ENCODE measurements at regions not wholly inside any gene's neighbourhood (a gene's known extent, or its start where the extent isn't known, plus 50 kb on each side); places are given as distances from the start of the nearest gene placed in this dataset.
"Not testable (repeated sequence)": the region's sequence is repeated elsewhere in the genome, so short reads cannot be mapped to it uniquely, and the experiment has no call there.

DNA sequence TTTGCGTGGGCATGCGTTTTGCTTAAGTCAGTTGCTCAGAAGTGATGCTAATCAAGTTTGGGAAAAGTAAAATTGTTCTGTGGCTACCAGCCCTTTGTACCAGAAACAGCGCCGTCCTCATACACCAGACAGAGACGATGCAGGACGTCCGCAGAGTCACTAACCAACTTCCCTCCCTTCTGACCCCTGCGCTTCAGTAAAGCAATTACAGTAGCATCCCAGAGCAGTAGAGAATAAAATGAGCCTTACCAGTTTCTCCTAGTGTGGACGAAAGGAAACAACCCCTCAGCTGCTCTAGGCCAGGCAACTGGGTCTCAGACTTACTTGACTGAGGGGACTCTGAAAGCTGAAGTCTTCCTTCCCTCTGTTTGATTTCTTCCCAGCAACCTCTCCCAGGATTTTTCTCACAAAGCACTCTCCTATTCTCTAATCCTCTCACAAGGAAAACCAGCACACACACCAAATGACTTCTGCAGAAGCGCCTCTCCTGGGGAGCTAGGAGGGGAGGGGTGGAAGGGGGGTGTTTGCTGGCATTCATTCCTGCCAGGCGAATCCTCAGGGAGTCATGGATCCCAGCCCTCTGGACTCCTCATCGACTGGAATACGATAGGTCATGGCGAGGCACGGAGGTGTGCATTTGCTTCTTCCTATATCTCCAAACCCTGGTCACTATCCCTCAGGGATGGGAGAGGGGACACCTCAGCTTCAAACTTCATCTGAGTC is 56.0 kb upstream of the MID1 start:
- no peak for DNase-seq

DNA sequence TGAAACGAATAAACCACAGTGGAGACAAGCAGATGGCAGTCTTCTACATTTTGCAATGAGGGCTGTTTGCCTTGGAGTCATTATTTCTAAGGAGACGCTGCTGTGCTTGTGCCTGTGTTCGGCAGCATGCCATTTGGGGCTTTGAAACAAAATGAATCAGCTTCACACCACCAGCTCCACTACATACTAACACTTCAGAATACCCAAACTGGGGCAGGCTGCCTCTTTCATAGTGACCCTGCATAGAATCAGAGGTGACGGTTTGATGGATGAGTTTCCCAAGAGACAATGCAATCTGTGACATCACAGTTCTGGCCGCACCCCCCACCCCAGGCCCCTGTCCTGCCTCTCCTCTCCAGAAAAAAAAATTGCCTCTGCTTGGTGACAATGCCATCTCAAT is 57.1 kb upstream of the MID1 start:
- DNase-seq, result no peak

DNA sequence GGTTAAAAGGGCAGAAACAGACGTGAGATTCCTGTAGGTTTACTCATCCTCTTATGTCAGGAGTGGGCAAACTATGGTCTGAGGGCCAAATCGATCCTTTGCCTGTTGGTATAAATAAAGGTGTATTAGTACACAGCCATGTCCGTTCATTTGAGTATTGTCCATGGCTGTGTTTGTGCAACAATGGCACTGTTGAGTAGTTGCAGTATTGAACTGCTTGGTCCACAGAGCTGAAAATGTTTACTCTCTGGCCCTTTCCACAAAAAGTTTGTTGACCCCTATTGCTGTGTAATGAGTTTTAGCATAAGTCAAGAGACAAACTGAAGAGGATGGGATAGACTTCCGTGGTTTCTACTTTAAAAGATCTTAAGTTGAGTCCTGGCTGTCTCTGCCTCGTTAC is 59.0 kb upstream of the MID1 start:
- no peak for DNase-seq

DNA sequence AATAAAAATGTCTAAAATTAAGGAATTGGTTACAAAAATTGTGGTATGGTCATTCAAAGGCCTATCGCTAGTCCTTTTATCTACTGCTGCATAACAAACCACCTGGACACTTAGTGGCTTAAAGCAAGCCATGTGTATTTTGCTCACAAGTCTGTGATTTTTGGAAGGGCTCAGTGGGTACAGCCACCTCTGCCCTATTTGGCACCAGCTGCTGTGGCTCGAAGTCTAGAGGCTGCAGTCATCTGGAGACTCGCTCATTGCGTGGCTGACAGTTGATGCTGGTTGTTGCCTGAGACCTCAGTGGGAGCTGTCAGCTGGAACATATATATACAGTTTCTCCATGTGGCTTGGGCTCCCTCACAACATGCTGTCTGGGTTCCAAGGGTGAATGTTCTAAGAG is 60.8 kb upstream of the MID1 start:
- DNase-seq, result no peak

DNA sequence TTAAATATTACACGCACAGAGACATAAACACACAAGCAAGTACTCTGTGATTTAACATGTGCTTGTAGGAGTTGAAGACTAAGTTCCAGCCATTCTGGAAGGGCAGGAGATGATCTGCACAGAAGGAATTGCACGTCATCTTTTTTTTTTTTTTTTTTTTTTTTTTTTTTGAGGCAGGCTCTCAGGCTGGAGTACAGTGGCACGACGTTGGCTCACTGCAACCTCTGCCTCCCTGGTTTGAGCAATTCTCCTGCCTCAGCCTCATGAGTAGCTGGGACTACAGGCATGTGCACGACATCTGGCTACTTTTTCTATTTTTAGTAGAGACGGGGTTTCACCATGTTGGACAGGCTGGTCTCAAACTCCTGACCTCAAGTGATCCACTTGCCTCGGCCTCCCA is 63.2 kb upstream of the MID1 start:
- not testable (repeated sequence) for DNase-seq

DNA sequence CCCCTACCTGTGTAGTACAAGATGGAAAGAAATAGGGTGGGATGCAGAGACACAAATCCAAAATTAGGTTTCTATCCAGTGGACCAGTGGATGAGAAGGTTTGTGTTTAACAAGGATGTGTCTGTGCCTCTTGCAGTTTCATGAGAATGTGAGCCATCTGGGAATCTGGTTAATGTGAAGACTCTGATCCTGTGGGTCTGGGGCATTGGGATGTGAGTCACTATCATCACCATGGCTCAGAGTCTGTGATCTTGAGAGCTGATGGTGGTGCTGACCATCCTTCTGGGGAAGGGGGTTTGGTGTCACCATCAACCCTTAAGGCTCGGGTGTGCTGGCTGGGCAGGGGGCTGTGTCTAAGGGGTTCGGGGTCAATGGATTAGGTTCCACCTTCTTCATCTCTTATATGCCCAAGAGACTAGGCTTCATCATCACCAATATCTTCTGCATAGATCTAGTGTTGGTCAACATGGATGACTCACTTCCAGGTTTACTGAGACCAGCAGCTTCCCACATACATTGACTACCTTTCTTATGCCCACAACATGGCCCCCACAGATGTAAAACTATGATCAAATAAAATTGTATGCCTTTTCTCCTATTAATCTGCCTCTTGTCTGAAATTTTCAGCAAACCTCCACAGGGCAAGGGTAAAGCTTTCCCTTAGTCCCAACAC is 65.7 kb upstream of the MID1 start:
- no peak for DNase-seq

DNA sequence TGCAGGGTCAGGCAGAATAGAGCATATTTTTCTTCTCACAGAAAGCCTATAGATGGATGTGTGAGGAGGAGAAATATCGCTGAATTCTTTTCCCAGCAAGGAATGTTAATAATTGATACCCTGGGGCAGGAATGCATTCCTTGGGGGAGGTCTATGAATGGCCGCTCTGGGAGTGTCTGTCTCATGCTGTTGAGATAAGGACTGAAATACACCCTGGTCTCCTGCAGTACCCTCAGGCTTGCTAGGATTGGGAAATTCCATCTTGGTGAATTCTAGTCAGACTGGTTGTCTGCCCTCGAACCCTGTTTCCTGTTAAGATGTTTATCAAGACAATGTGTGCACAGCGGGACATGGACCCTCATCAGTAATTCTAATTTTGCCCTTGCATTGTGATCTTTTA is 71.4 kb upstream of the MID1 start:
- DNase-seq, result not testable (repeated sequence)

DNA sequence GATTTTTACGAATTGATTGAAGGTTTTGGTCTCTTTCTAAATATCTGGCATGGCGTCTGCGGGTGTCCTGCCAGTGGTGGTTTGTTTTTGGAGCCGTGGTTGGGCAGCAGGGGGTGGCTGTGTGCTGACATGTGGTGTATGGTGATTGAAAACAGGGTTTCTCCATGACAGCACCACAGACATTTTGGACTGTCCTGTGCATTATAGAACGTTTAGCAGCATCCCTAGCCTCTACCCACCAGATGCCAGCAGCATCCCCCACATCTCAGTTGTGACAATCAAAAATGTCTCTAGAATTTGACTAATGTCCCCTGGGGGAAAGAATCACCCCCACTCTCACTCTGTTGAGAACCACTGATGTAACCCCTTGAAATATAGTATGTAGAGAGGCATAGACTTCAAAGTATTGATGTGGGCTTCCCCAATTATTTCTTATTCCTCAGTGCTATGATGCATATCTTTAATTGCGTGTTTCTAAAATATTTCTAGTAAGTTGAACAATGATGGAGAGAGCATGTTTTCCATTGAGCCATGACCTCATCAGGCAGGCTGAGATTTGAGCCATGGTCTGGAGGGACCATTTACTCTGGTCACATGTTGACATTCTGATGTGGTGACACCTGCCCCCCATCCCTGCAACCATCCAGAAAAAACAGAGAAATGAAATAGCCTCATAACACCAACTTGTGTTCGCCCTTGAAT is 77.4 kb upstream of the MID1 start:
- DNase-seq, result no peak

DNA sequence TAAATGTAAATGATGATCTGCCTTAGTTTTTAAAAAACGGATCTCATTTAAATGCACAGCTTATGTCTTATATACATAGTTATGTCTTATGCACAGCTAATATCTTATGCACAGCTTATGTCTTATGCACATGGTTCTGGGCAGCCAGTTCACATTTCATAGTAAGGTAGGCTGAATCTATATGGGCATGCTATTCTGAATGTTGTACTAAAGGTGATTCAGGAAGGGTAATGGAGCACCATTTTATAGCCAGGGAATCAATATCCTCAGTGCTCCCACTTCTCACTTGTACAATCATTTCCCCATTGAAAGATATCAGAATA is 77.9 kb upstream of the MID1 start:
- no peak for DNase-seq

DNA sequence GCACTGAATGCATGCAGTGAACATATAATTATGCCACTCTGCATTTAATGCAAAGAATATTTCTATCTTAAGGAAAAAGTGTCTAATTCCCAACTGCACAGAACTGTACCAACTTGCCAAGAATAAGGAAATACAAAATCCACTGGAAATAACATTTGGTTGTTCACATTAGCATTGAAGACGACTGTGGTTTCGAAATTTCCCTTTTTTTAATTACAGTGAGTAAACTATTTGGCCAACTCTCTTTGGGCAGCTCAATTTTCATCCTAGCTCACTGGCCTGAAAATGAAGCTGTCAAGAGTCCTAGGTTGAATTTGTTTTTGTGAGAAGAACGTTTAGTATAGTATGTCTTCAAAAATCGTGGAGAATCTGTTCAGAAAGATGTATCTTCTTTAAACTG is 81.6 kb upstream of the MID1 start:
- no peak for DNase-seq

DNA sequence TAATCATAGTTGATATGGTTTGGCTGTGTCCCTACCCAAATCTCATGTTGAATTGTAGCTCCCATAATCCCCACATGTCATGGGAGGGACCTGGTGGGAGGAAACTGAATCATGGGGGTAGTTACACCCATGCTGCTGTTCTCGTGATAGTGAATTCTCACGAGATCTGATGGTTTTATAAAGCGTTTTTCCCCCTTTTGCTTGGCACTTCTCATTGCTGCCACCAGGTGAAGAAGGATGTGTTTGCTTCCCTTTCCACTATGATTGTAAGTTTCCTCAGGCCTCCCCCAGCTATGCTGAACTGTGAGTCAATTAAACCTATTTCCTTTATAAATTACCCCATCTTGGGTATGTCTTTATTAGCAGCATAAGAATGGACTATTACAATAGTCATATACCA is 86.0 kb upstream of the MID1 start:
- DNase-seq, result not testable (repeated sequence)

DNA sequence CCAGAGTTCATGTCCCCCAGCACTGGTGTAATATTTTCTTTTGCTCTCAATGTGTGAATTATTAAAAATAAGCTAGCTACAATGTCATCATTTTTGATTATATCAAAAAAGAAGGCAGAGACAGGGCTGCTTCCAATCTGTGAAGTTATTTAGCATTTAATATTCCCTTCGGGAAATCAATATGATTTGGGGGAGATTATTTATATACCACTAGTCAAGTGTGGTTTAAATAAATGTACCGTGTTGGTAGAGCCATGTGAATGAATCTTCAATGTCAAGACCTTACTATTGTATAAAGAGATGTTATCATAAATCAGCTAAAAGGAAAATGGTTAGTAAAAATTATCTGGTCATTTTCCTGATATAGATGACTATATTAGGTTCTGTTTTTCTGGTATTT is 87.4 kb upstream of the MID1 start:
- DNase-seq, result no peak

DNA sequence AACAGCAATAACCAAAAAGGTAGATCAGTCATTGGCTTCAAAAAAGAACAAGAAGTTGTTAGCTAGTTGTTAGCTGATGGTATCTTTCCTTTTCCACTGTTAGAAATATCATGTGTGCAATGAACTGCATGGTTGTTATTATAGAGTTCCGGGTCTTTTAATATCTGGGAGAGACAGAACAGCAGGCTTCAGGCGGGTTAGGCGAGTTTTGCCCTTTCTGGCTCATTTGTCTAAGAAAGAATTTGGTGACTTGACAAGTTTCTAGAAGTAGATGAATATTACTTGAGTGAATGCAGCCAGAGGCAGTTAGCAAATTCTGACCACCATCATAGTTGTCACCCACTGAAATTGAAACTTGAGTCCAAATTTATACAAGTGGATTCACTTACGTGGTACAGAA is 88.9 kb upstream of the MID1 start:
- DNase-seq, result no peak

DNA sequence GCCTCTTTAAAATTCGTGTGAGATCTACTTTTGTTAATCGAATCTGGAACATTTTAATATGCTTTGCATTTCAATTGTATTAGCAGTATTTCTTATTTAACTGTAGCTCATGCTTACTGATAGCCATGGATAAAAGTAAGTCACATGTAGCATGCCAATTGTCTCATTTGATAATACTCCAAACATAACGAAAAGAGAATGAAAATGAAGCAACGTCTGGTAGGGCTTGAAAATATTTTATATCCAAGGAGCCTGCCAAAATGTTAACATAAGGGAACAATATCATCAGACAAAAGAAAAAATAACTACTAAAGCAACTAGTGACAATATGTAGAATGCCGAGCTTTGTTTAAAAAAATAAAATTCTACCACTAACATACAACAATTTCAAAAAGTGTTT is 94.1 kb upstream of the MID1 start:
- DNase-seq, result no peak

DNA sequence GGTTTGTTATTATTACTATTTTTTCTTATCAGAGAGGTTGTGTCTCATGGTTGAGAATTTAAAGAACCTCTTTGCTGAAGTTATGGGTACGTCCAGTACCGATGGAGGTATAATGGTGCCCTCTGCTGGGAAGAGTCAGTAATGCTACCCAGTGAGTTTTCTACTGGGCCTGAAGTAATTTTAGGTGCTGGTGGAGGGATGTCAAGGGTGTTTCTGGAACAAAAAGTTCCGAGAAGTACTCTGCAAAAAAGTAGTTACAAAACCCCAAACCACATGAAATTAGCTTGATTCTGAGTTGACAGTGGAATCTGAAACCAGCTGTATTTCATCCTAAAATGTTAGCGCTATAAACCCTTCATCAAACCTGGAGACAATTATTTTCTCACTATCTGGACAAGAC is 102.5 kb upstream of the MID1 start:
- peak; percentile 22 for DNase-seq

DNA sequence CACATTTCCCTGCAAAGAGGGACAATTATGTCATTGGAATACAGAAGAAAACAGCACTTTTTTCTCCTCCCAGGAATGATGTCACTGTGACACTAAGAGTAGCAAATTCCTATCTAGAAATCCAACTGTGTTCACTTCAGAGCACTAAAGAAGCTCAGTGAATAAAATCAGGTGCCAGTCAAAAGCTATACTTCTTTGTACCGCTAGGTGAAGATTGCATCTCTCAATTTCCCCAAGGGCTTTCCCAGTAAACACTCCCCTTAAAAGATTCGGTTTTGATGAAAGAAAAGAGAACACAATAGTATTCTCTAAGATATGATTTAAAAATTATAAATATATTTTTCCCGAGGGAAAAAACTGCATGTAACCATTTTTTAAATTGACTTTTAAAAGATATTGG is 104.7 kb upstream of the MID1 start:
- no peak for DNase-seq

DNA sequence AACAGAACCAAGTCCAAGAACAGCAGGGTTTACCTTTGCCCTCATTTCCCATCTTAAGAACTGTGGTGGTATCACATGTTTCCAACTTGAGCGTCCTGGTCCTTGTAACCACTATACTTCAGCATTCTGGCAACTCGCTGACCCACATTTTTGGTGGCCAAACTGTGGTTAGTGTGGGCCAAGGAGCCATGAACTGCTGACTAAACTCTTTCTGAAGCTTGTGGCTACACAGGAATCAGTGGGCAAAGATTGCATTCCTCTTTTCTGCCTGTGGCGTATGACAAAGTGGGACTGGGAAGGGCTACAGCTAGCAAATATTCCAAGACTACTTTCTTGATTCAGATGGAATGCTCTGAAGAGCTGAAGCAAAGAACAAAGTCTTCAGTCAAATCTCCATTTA is 106.3 kb upstream of the MID1 start:
- DNase-seq, result no peak

DNA sequence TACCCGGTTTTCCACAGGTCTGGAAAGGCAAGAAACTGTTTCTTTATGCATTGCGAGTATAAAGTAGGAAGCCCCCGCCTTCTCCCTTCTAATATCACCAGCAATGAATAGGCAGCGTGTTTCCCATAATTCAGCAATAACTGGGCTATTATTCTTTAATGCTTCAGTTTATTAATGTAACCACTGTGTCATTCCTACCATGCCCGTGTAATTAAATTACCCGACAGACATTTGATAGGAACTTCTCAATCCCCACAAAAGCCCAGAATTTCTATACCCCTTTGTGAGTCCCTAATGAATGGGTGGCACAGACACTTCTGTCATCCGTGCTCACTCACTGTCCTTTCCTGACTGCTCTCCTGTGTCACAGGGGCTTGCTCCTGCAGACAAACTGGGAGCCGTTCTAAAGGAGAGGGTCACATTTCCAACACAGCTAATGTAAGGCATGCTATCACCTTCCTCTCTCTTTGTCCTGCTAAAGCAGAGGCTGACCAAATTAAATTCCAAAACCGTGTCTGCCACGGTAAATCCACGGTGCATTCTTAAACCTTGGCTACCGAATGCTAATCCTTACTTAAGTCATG is 108.5 kb upstream of the MID1 start:
- no peak for DNase-seq

DNA sequence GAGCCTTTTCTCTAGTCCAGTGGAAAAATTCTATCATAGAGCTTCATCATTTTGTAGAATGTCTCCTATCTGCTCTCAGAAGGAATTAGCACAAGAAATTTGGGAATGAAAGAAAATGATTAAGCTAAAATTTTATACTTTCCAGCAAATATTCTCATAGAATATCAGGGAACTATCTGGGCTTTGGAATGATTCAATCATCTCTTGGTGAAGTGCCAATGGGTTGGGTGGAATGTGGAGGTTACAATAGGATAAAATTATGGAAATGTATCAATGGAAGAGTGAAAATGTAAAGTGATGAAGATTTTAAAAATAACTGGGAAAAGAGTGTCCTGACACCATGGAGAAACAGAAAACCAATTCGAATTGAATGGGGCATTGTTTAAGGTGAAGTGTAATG is 119.0 kb upstream of the MID1 start:
- DNase-seq, result no peak

DNA sequence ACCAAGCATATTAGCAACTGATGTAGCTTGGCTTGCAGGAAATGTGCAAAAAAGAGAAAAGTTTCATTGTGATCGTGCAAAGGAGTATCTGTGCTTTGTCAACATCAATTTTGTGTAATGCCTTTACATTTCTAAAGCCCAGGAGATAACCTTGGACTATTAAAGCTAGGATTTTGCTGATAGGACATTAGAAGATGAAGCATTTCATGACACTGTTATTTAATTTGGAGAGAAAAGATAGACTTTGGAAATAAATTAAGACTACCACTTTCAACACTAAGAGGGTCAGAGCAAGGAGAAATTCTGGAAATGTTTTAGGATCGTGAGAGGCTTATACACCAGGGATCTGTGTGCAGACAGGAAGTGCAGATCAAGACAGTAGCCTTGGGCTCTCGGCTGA is 120.6 kb upstream of the MID1 start:
- no peak for DNase-seq

DNA sequence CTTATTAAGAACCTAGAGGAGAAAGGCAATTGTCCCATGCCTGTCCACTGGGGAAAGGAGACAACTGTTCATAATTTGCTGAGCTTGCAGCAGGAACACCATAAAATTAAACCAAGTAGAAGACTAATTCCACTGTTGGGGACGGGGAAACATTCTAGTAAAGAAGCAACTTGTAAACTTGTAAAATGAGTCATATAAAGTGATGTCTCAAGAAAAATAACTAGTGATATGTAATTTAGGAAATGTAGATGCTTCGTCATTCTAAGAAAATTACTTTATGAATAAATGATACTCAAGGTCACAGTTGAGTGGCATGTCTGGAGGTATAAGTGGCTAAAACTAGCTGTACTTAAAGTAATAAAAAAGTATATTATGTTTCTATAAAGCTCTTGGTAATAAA is 121.2 kb upstream of the MID1 start:
- DNase-seq, result no peak

DNA sequence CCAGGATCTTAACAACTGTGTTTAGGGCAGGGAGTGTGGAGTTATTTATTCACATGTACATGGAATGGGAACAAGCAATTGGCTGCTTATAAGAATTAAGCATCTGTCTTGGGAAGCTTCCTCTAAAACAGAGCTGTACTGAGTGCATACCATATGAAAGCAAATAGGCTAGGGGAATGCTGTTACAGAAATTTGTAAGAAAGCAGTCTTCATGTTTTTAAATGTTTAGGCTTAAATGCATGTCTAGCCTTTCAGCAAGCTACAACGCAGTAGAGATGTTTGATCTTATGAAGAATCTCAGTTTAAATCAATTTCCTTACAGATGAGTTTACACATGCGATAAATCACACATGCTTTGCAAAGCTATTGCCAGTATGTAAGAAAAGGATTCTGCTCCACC is 123.1 kb upstream of the MID1 start:
- no peak for DNase-seq

DNA sequence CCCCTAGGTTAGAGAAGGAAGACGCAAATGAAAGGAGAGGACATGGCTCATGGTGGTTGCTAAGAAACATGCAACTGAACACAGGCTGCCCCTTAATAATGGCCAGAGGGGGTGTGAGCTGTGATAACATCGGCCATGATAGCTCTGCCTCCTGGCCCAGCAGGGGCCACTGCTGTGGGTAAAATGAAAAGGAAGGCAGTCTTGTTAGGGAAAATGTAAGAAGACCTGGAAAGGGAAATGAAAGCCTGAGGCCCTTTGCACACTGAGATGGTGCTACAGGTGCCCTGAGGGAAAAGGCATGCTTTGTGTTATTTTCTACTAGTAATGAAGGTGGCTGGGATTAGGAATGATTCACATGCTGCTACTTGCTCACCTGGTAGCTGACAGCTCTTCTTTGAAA is 123.6 kb upstream of the MID1 start:
- DNase-seq, result no peak

DNA sequence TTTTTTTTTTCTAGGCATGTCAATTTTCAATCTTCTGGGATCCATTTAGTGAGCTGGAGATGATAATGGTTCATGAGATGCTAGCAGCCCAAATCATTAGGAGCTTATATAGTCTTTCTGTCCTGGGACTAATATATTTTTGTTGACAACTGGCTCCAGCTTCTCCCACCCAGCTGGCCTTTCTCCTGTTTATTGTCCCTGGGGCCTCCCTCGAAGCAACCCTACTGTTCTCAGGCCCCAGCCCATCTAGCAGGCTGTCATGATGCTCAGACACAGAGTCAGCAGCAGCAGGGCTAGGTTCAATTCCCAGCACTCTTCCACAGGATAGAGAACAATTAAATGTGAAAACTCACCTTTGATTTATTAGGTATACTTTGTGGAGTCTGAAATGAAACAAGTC is 127.6 kb upstream of the MID1 start:
- DNase-seq, result no peak
